ENCODE measurements at regions not wholly inside any gene's neighbourhood (a gene's known extent, or its start where the extent isn't known, plus 50 kb on each side); places are given as distances from the start of the nearest gene placed in this dataset.

DNA sequence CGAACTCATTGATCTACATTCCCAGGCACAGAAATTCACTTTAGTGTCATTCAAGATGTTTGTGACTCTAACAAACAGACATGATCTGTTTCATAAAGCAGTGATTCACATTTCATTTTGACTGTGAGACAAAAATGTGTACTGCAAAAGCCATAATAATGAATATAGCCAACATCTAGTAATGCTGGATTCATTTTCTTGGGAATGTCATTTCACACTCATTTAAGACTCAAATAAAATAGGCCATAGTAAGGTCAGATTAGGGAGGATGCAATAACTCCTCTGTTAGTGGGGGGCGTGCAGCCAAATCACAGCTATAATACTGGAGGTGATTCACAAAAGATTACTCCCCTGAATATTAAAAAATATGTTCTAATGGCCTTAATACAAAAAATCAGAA, 566.6 kb upstream of the ZWINT start:
- H2BK120ac ChIP-seq (ENCODE audit: low read depth, low read length), result no peak overlapping the region
- no peak overlapping the region for H4K91ac ChIP-seq (ENCODE audit: low read depth, low read length, poor library complexity)
- no CpG with 5 or more reads among the region's 2 CpGs for WGBS, 2 donors (ENCODE audit: extremely low coverage in 2 of 2, insufficient read length in 2 of 2, insufficient replicate concordance in 1 of 2)
- no peaks in the 10 kb centered on the region for H3K9me3 ChIP-seq (replicated peaks in 1 of 2; ENCODE audit: control insufficient read depth in 2 of 2, insufficient read depth in 1 of 2, low read depth in 1 of 2, low read length in 2 of 2)
- H3K27me3 ChIP-seq (ENCODE audit: control insufficient read depth in 3 of 3, insufficient read depth in 3 of 3, low read depth in 1 of 3, low read length in 3 of 3), result no peaks in the 10 kb centered on the region
- no peak overlapping the region for H2AFZ ChIP-seq (ENCODE audit: low read length)
- H2BK12ac ChIP-seq (ENCODE audit: low read length), result no peak overlapping the region
- no peak overlapping the region for H3K4me2 ChIP-seq (ENCODE audit: insufficient read depth, low read length, poor library complexity, severe bottlenecking)
- H3K27ac ChIP-seq (replicated peaks; ENCODE audit: low read length), result no peak overlapping the region
- DNase-seq (ENCODE audit: low spot score), result no peak
- no peak overlapping the region for H2BK5ac ChIP-seq (ENCODE audit: low read length)
- no peak overlapping the region for H2BK15ac ChIP-seq (ENCODE audit: low read length)
- no peak overlapping the region for H4K8ac ChIP-seq (ENCODE audit: low read depth, low read length)
- H3K23ac ChIP-seq (ENCODE audit: low read depth, low read length, poor library complexity), result no peak overlapping the region
- H3K4me3 ChIP-seq (ENCODE audit: low read length in 2 of 2), result no peak overlapping the region
- H3K4me1 ChIP-seq (ENCODE audit: control insufficient read depth in 2 of 2, insufficient read depth in 1 of 2, low read depth in 1 of 2, low read length in 2 of 2), result no peaks in the 10 kb centered on the region
- no peak overlapping the region for H3K14ac ChIP-seq (ENCODE audit: low read length)
- H3K18ac ChIP-seq (ENCODE audit: low read length), result no peak overlapping the region
- H3K79me1 ChIP-seq (ENCODE audit: low read depth, low read length), result no peaks in the 10 kb centered on the region
- H3K4ac ChIP-seq (ENCODE audit: low read length), result no peak overlapping the region
- no peak overlapping the region for H2AK5ac ChIP-seq (ENCODE audit: low read depth, low read length)
- H3K36me3 ChIP-seq (replicated peaks in 1 of 2; ENCODE audit: control insufficient read depth in 2 of 2, insufficient read depth in 2 of 2, low read length in 2 of 2), result no peaks in the 10 kb centered on the region
- H3K9ac ChIP-seq (ENCODE audit: low read depth, low read length, poor library complexity), result no peak overlapping the region

DNA sequence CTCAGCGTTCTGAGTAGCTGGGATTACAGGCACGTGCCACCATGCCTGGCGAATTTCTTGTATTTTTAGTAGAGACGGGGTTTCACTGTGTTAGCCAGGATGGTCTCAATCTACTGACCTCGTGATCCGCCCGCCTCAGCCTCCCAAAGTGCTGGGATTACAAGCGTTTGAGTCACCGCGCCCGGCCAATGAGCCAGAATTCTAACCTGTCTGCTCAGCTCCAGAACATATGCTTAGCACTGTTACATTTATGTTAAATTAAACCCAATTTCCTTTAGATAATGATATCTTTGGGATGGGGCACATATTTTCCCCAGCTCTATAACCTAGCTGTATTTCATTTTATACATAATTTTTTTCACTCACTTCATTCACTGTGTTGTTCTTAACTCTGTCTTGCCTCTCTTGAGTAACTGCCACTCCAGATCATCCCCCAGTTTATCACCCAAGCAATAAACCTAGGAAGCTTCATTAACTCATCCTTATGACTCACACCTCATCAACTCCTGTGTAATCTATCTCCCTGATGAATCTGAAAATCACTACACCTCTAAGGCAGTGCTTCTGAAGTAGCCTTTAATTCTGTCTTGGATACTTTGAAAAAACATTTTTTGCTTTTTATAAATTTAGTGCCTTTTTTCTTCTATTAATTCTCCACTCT, 559.7 kb upstream of the ZWINT start:
- Histone ChIP-seq H3K4ac (ENCODE audit: low read length) (no peak overlapping the region), H2BK15ac (ENCODE audit: low read length) (no peak overlapping the region), H3K79me1 (ENCODE audit: low read depth, low read length) (no peaks in the 10 kb centered on the region), H3K27ac (replicated peaks; ENCODE audit: low read length) (no peak overlapping the region), H4K91ac (ENCODE audit: low read depth, low read length, poor library complexity) (no peak overlapping the region), H2AFZ (ENCODE audit: low read length) (no peak overlapping the region), H3K9me3 (replicated peaks in 1 of 2; ENCODE audit: control insufficient read depth in 2 of 2, insufficient read depth in 1 of 2, low read depth in 1 of 2, low read length in 2 of 2) (no peaks in the 10 kb centered on the region), H3K36me3 (replicated peaks in 1 of 2; ENCODE audit: control insufficient read depth in 2 of 2, insufficient read depth in 2 of 2, low read length in 2 of 2) (no peaks in the 10 kb centered on the region), H3K4me2 (ENCODE audit: insufficient read depth, low read length, poor library complexity, severe bottlenecking) (no peak overlapping the region), H2BK12ac (ENCODE audit: low read length) (no peak overlapping the region), H3K23ac (ENCODE audit: low read depth, low read length, poor library complexity) (no peak overlapping the region), H2AK5ac (ENCODE audit: low read depth, low read length) (no peak overlapping the region), H3K9ac (ENCODE audit: low read depth, low read length, poor library complexity) (no peak overlapping the region), H3K27me3 (ENCODE audit: control insufficient read depth in 3 of 3, insufficient read depth in 3 of 3, low read depth in 1 of 3, low read length in 3 of 3) (no peaks in the 10 kb centered on the region), H4K8ac (ENCODE audit: low read depth, low read length) (no peak overlapping the region), H2BK120ac (ENCODE audit: low read depth, low read length) (no peak overlapping the region), H3K18ac (ENCODE audit: low read length) (no peak overlapping the region), H3K14ac (ENCODE audit: low read length) (no peak overlapping the region), H2BK5ac (ENCODE audit: low read length) (no peak overlapping the region), H3K4me1 (ENCODE audit: control insufficient read depth in 2 of 2, insufficient read depth in 1 of 2, low read depth in 1 of 2, low read length in 2 of 2) (peaks cover 0 to 4% of the 10 kb centered on the region in 2 donors), H3K4me3 (ENCODE audit: low read length in 2 of 2) (no peak overlapping the region)
- DNase-seq (ENCODE audit: low spot score), result no peak
- WGBS, 2 donors (ENCODE audit: extremely low coverage in 2 of 2, insufficient read length in 2 of 2, insufficient replicate concordance in 1 of 2), result no CpG with 5 or more reads among the region's 11 CpGs

DNA sequence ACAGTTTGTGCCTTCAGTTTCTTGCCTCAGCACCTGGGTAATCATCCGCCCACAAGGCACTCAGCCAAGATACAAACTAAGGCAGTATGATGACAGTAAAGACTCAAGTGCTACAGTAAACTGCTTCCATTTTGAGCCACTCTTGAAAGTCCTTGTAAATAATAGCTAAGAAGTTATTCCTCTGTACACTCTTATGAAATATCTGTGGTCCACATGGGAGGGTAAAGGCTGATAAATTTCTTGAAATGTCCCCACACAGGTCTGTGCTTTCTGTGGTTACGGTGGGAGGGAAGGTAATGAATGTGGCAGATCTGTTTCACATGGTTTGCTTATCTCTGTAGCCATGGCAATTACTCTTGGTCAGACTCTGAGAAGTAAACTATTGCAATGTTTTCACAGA, 551.0 kb upstream of the ZWINT start:
- Histone ChIP-seq H3K23ac (ENCODE audit: low read depth, low read length, poor library complexity) (no peak overlapping the region), H3K9ac (ENCODE audit: low read depth, low read length, poor library complexity) (no peak overlapping the region), H3K36me3 (replicated peaks in 1 of 2; ENCODE audit: control insufficient read depth in 2 of 2, insufficient read depth in 2 of 2, low read length in 2 of 2) (no peaks in the 10 kb centered on the region), H4K91ac (ENCODE audit: low read depth, low read length, poor library complexity) (no peak overlapping the region), H3K18ac (ENCODE audit: low read length) (no peak overlapping the region), H3K4ac (ENCODE audit: low read length) (no peak overlapping the region), H2BK120ac (ENCODE audit: low read depth, low read length) (no peak overlapping the region), H4K8ac (ENCODE audit: low read depth, low read length) (no peak overlapping the region), H2BK15ac (ENCODE audit: low read length) (no peak overlapping the region), H3K14ac (ENCODE audit: low read length) (no peak overlapping the region), H3K9me3 (replicated peaks in 1 of 2; ENCODE audit: control insufficient read depth in 2 of 2, insufficient read depth in 1 of 2, low read depth in 1 of 2, low read length in 2 of 2) (no peaks in the 10 kb centered on the region), H3K4me3 (ENCODE audit: low read length in 2 of 2) (no peak overlapping the region), H2AK5ac (ENCODE audit: low read depth, low read length) (no peak overlapping the region), H2AFZ (ENCODE audit: low read length) (no peak overlapping the region), H2BK12ac (ENCODE audit: low read length) (no peak overlapping the region), H3K27ac (replicated peaks; ENCODE audit: low read length) (no peak overlapping the region), H3K79me1 (ENCODE audit: low read depth, low read length) (no peaks in the 10 kb centered on the region), H3K4me2 (ENCODE audit: insufficient read depth, low read length, poor library complexity, severe bottlenecking) (no peak overlapping the region), H3K27me3 (ENCODE audit: control insufficient read depth in 3 of 3, insufficient read depth in 3 of 3, low read depth in 1 of 3, low read length in 3 of 3) (no peaks in the 10 kb centered on the region), H3K4me1 (ENCODE audit: control insufficient read depth in 2 of 2, insufficient read depth in 1 of 2, low read depth in 1 of 2, low read length in 2 of 2) (no peaks in the 10 kb centered on the region), H2BK5ac (ENCODE audit: low read length) (no peak overlapping the region)
- WGBS, 2 donors (ENCODE audit: extremely low coverage in 2 of 2, insufficient read length in 2 of 2, insufficient replicate concordance in 1 of 2), result no CpG with 5 or more reads among the region's 2 CpGs
- no peak for DNase-seq (ENCODE audit: low spot score)

DNA sequence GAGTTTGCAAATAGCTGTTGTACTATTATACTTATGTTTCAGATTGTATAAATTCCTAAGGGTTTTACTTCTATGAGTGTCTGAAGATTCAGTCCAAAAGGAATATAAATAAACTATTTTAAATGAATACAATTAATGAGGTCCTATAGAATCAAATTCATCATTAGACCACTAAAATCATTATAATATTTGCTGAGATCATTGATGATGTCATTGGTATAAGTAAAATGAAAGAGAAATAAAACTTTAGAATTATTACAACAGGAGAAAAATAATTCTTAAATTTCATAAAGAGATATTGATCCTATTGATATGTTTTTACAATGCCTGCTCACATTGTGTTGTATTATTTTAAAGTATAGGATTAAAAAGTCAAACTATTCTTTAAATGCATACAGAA, 544.0 kb upstream of the ZWINT start:
- Histone ChIP-seq H3K4me3 (ENCODE audit: low read length in 2 of 2) (no peak overlapping the region), H4K91ac (ENCODE audit: low read depth, low read length, poor library complexity) (no peak overlapping the region), H3K79me1 (ENCODE audit: low read depth, low read length) (no peaks in the 10 kb centered on the region), H3K36me3 (replicated peaks in 1 of 2; ENCODE audit: control insufficient read depth in 2 of 2, insufficient read depth in 2 of 2, low read length in 2 of 2) (no peaks in the 10 kb centered on the region), H3K4ac (ENCODE audit: low read length) (no peak overlapping the region), H3K23ac (ENCODE audit: low read depth, low read length, poor library complexity) (no peak overlapping the region), H3K14ac (ENCODE audit: low read length) (no peak overlapping the region), H4K8ac (ENCODE audit: low read depth, low read length) (no peak overlapping the region), H3K18ac (ENCODE audit: low read length) (no peak overlapping the region), H3K9me3 (replicated peaks in 1 of 2; ENCODE audit: control insufficient read depth in 2 of 2, insufficient read depth in 1 of 2, low read depth in 1 of 2, low read length in 2 of 2) (no peaks in the 10 kb centered on the region), H2BK5ac (ENCODE audit: low read length) (no peak overlapping the region), H2AFZ (ENCODE audit: low read length) (no peak overlapping the region), H3K4me1 (ENCODE audit: control insufficient read depth in 2 of 2, insufficient read depth in 1 of 2, low read depth in 1 of 2, low read length in 2 of 2) (no peaks in the 10 kb centered on the region), H3K27ac (replicated peaks; ENCODE audit: low read length) (no peak overlapping the region), H2BK12ac (ENCODE audit: low read length) (no peak overlapping the region), H2BK15ac (ENCODE audit: low read length) (no peak overlapping the region), H2BK120ac (ENCODE audit: low read depth, low read length) (no peak overlapping the region), H3K9ac (ENCODE audit: low read depth, low read length, poor library complexity) (no peak overlapping the region), H3K4me2 (ENCODE audit: insufficient read depth, low read length, poor library complexity, severe bottlenecking) (no peak overlapping the region), H3K27me3 (ENCODE audit: control insufficient read depth in 3 of 3, insufficient read depth in 3 of 3, low read depth in 1 of 3, low read length in 3 of 3) (no peaks in the 10 kb centered on the region), H2AK5ac (ENCODE audit: low read depth, low read length) (no peak overlapping the region)
- DNase-seq (ENCODE audit: low spot score), result no peak
